ENCODE measurements at regions not wholly inside any gene's neighbourhood (a gene's known extent, or its start where the extent isn't known, plus 50 kb on each side); places are given as distances from the start of the nearest gene placed in this dataset.

GRCh38 chr5:107325866-107326265, 344.9 kb downstream of the EFNA5 start:
- H3K4me1 ChIP-seq (ENCODE audit: control insufficient read depth in 3 of 3, insufficient read depth in 3 of 3, low read length in 3 of 3) = no peaks in the 10 kb centered on the region
- no peaks in the 10 kb centered on the region for H3K36me3 ChIP-seq (ENCODE audit: control insufficient read depth in 3 of 3, insufficient read depth in 3 of 3, low read length in 3 of 3)
- no peak overlapping the region for H3K9ac ChIP-seq (ENCODE audit: low read depth in 1 of 3, low read length in 3 of 3)
- no peak overlapping the region for H3K27ac ChIP-seq (ENCODE audit: low read depth, low read length)
- no peak overlapping the region for H3K4me3 ChIP-seq (ENCODE audit: low read length in 3 of 3)
- H3K27me3 ChIP-seq (ENCODE audit: control insufficient read depth in 3 of 3, insufficient read depth in 3 of 3, low read length in 3 of 3) = no peaks in the 10 kb centered on the region
- no peaks in the 10 kb centered on the region for H3K9me3 ChIP-seq (ENCODE audit: control insufficient read depth in 3 of 3, low read length in 3 of 3)

- H3K27me3 ChIP-seq (ENCODE audit: control insufficient read depth in 3 of 3, insufficient read depth in 3 of 3, low read length in 3 of 3) = no peaks in the 10 kb centered on the region
- H3K4me1 ChIP-seq (ENCODE audit: control insufficient read depth in 3 of 3, insufficient read depth in 3 of 3, low read length in 3 of 3) = no peaks in the 10 kb centered on the region
- no peak overlapping the region for H3K4me3 ChIP-seq (ENCODE audit: low read length in 3 of 3)
- no peak overlapping the region for H3K9ac ChIP-seq (ENCODE audit: low read depth in 1 of 3, low read length in 3 of 3)
- H3K36me3 ChIP-seq (ENCODE audit: control insufficient read depth in 3 of 3, insufficient read depth in 3 of 3, low read length in 3 of 3) = no peaks in the 10 kb centered on the region
- no peaks in the 10 kb centered on the region for H3K9me3 ChIP-seq (ENCODE audit: control insufficient read depth in 3 of 3, low read length in 3 of 3)
- H3K27ac ChIP-seq (ENCODE audit: low read depth, low read length) = no peak overlapping the region
Measured at GRCh38 chr5:107324809-107325208, 345.9 kb downstream of the EFNA5 start.

GRCh38 chr5:107324071-107324470, 346.7 kb downstream of the EFNA5 start:
- Histone ChIP-seq H3K4me1 (ENCODE audit: control insufficient read depth in 3 of 3, insufficient read depth in 3 of 3, low read length in 3 of 3) (no peaks in the 10 kb centered on the region), H3K36me3 (ENCODE audit: control insufficient read depth in 3 of 3, insufficient read depth in 3 of 3, low read length in 3 of 3) (no peaks in the 10 kb centered on the region), H3K9me3 (ENCODE audit: control insufficient read depth in 3 of 3, low read length in 3 of 3) (no peaks in the 10 kb centered on the region), H3K27ac (ENCODE audit: low read depth, low read length) (no peak overlapping the region), H3K9ac (ENCODE audit: low read depth in 1 of 3, low read length in 3 of 3) (no peak overlapping the region), H3K4me3 (ENCODE audit: low read length in 3 of 3) (no peak overlapping the region), H3K27me3 (ENCODE audit: control insufficient read depth in 3 of 3, insufficient read depth in 3 of 3, low read length in 3 of 3) (no peaks in the 10 kb centered on the region)

GRCh38 chr5:107323536-107323935, 347.2 kb downstream of the EFNA5 start:
- H3K4me1 ChIP-seq (ENCODE audit: control insufficient read depth in 3 of 3, insufficient read depth in 3 of 3, low read length in 3 of 3) = no peaks in the 10 kb centered on the region
- no peak overlapping the region for H3K4me3 ChIP-seq (ENCODE audit: low read length in 3 of 3)
- H3K9ac ChIP-seq (ENCODE audit: low read depth in 1 of 3, low read length in 3 of 3) = no peak overlapping the region
- H3K36me3 ChIP-seq (ENCODE audit: control insufficient read depth in 3 of 3, insufficient read depth in 3 of 3, low read length in 3 of 3) = no peaks in the 10 kb centered on the region
- H3K27ac ChIP-seq (ENCODE audit: low read depth, low read length) = no peak overlapping the region
- H3K27me3 ChIP-seq (ENCODE audit: control insufficient read depth in 3 of 3, insufficient read depth in 3 of 3, low read length in 3 of 3) = no peaks in the 10 kb centered on the region
- no peaks in the 10 kb centered on the region for H3K9me3 ChIP-seq (ENCODE audit: control insufficient read depth in 3 of 3, low read length in 3 of 3)

GRCh38 chr5:107322936-107323335, 347.8 kb downstream of the EFNA5 start:
- H3K9ac ChIP-seq (ENCODE audit: low read depth in 1 of 3, low read length in 3 of 3) = no peak overlapping the region
- H3K4me3 ChIP-seq (ENCODE audit: low read length in 3 of 3) = no peak overlapping the region
- no peaks in the 10 kb centered on the region for H3K4me1 ChIP-seq (ENCODE audit: control insufficient read depth in 3 of 3, insufficient read depth in 3 of 3, low read length in 3 of 3)
- no peaks in the 10 kb centered on the region for H3K27me3 ChIP-seq (ENCODE audit: control insufficient read depth in 3 of 3, insufficient read depth in 3 of 3, low read length in 3 of 3)
- no peak overlapping the region for H3K27ac ChIP-seq (ENCODE audit: low read depth, low read length)
- H3K9me3 ChIP-seq (ENCODE audit: control insufficient read depth in 3 of 3, low read length in 3 of 3) = no peaks in the 10 kb centered on the region
- no peaks in the 10 kb centered on the region for H3K36me3 ChIP-seq (ENCODE audit: control insufficient read depth in 3 of 3, insufficient read depth in 3 of 3, low read length in 3 of 3)

- H3K27me3 ChIP-seq (ENCODE audit: control insufficient read depth in 3 of 3, insufficient read depth in 3 of 3, low read length in 3 of 3) = no peaks in the 10 kb centered on the region
- H3K9ac ChIP-seq (ENCODE audit: low read depth in 1 of 3, low read length in 3 of 3) = no peak overlapping the region
- H3K36me3 ChIP-seq (ENCODE audit: control insufficient read depth in 3 of 3, insufficient read depth in 3 of 3, low read length in 3 of 3) = no peaks in the 10 kb centered on the region
- H3K4me1 ChIP-seq (ENCODE audit: control insufficient read depth in 3 of 3, insufficient read depth in 3 of 3, low read length in 3 of 3) = no peaks in the 10 kb centered on the region
- H3K9me3 ChIP-seq (ENCODE audit: control insufficient read depth in 3 of 3, low read length in 3 of 3) = no peaks in the 10 kb centered on the region
- H3K27ac ChIP-seq (ENCODE audit: low read depth, low read length) = no peak overlapping the region
- no peak overlapping the region for H3K4me3 ChIP-seq (ENCODE audit: low read length in 3 of 3)
Measured at GRCh38 chr5:107321906-107322305, 348.8 kb downstream of the EFNA5 start.

- H3K9ac ChIP-seq (ENCODE audit: low read depth in 1 of 3, low read length in 3 of 3) = no peak overlapping the region
- no peak overlapping the region for H3K27ac ChIP-seq (ENCODE audit: low read depth, low read length)
- H3K4me1 ChIP-seq (ENCODE audit: control insufficient read depth in 3 of 3, insufficient read depth in 3 of 3, low read length in 3 of 3) = no peaks in the 10 kb centered on the region
- no peaks in the 10 kb centered on the region for H3K9me3 ChIP-seq (ENCODE audit: control insufficient read depth in 3 of 3, low read length in 3 of 3)
- H3K27me3 ChIP-seq (ENCODE audit: control insufficient read depth in 3 of 3, insufficient read depth in 3 of 3, low read length in 3 of 3) = no peaks in the 10 kb centered on the region
- H3K4me3 ChIP-seq (ENCODE audit: low read length in 3 of 3) = no peak overlapping the region
- no peaks in the 10 kb centered on the region for H3K36me3 ChIP-seq (ENCODE audit: control insufficient read depth in 3 of 3, insufficient read depth in 3 of 3, low read length in 3 of 3)
Measured at GRCh38 chr5:107320846-107321245, 349.9 kb downstream of the EFNA5 start.

GRCh38 chr5:107320376-107320775, 350.4 kb downstream of the EFNA5 start:
- Histone ChIP-seq H3K9ac (ENCODE audit: low read depth in 1 of 3, low read length in 3 of 3) (no peak overlapping the region), H3K27ac (ENCODE audit: low read depth, low read length) (no peak overlapping the region), H3K4me3 (ENCODE audit: low read length in 3 of 3) (no peak overlapping the region), H3K4me1 (ENCODE audit: control insufficient read depth in 3 of 3, insufficient read depth in 3 of 3, low read length in 3 of 3) (no peaks in the 10 kb centered on the region), H3K9me3 (ENCODE audit: control insufficient read depth in 3 of 3, low read length in 3 of 3) (no peaks in the 10 kb centered on the region), H3K27me3 (ENCODE audit: control insufficient read depth in 3 of 3, insufficient read depth in 3 of 3, low read length in 3 of 3) (no peaks in the 10 kb centered on the region), H3K36me3 (ENCODE audit: control insufficient read depth in 3 of 3, insufficient read depth in 3 of 3, low read length in 3 of 3) (no peaks in the 10 kb centered on the region)

GRCh38 chr5:107319901-107320300, 350.8 kb downstream of the EFNA5 start:
- Histone ChIP-seq H3K9ac (ENCODE audit: low read depth in 1 of 3, low read length in 3 of 3) (no peak overlapping the region), H3K9me3 (ENCODE audit: control insufficient read depth in 3 of 3, low read length in 3 of 3) (no peaks in the 10 kb centered on the region), H3K4me1 (ENCODE audit: control insufficient read depth in 3 of 3, insufficient read depth in 3 of 3, low read length in 3 of 3) (no peaks in the 10 kb centered on the region), H3K27me3 (ENCODE audit: control insufficient read depth in 3 of 3, insufficient read depth in 3 of 3, low read length in 3 of 3) (no peaks in the 10 kb centered on the region), H3K4me3 (ENCODE audit: low read length in 3 of 3) (no peak overlapping the region), H3K27ac (ENCODE audit: low read depth, low read length) (no peak overlapping the region), H3K36me3 (ENCODE audit: control insufficient read depth in 3 of 3, insufficient read depth in 3 of 3, low read length in 3 of 3) (no peaks in the 10 kb centered on the region)

- no peak overlapping the region for H3K27ac ChIP-seq (ENCODE audit: low read depth, low read length)
- H3K9ac ChIP-seq (ENCODE audit: low read depth in 1 of 3, low read length in 3 of 3) = no peak overlapping the region
- no peaks in the 10 kb centered on the region for H3K36me3 ChIP-seq (ENCODE audit: control insufficient read depth in 3 of 3, insufficient read depth in 3 of 3, low read length in 3 of 3)
- no peaks in the 10 kb centered on the region for H3K4me1 ChIP-seq (ENCODE audit: control insufficient read depth in 3 of 3, insufficient read depth in 3 of 3, low read length in 3 of 3)
- H3K9me3 ChIP-seq (ENCODE audit: control insufficient read depth in 3 of 3, low read length in 3 of 3) = no peaks in the 10 kb centered on the region
- no peaks in the 10 kb centered on the region for H3K27me3 ChIP-seq (ENCODE audit: control insufficient read depth in 3 of 3, insufficient read depth in 3 of 3, low read length in 3 of 3)
- H3K4me3 ChIP-seq (ENCODE audit: low read length in 3 of 3) = no peak overlapping the region
Measured at GRCh38 chr5:107314330-107314729, 356.4 kb downstream of the EFNA5 start.

GRCh38 chr5:107313921-107314320, 356.8 kb downstream of the EFNA5 start:
- Histone ChIP-seq H3K4me1 (ENCODE audit: control insufficient read depth in 3 of 3, insufficient read depth in 3 of 3, low read length in 3 of 3) (no peaks in the 10 kb centered on the region), H3K9me3 (ENCODE audit: control insufficient read depth in 3 of 3, low read length in 3 of 3) (no peaks in the 10 kb centered on the region), H3K27ac (ENCODE audit: low read depth, low read length) (no peak overlapping the region), H3K36me3 (ENCODE audit: control insufficient read depth in 3 of 3, insufficient read depth in 3 of 3, low read length in 3 of 3) (no peaks in the 10 kb centered on the region), H3K4me3 (ENCODE audit: low read length in 3 of 3) (no peak overlapping the region), H3K27me3 (ENCODE audit: control insufficient read depth in 3 of 3, insufficient read depth in 3 of 3, low read length in 3 of 3) (no peaks in the 10 kb centered on the region), H3K9ac (ENCODE audit: low read depth in 1 of 3, low read length in 3 of 3) (no peak overlapping the region)
